Upper lobe of left lung (tissue), 6 donors: ENCODE measurements at regions not wholly inside any gene's neighbourhood (a gene's known extent, or its start where the extent isn't known, plus 50 kb on each side); places are given as distances from the start of the nearest gene placed in this dataset.
A peak's percentile ranks its signal among the peaks of the same experiment; 100 is the strongest.

Experiments
- ATAC-seq, 2 donors: fragments of 200-7000 bp; cut with Tn5 transposase; one replicate each; pipeline ENCODE4 v1.9.1; 2022; ENCODE audit warnings: mild to moderate bottlenecking in 2 of 2, moderate library complexity in 2 of 2; ENCODE audit not compliant: low FRiP score in 2 of 2
- DNase-seq, 2 donors: peaks; one replicate each; pipeline ENCODE4 v3.0.0-alpha.2; 2019 to 2020
- H3K27ac ChIP-seq, 4 donors: fragments of 200-600 bp; sonication (generic); one replicate each; pipeline ENCODE4 v1.5.1; 2016 to 2019
- H3K27me3 ChIP-seq, 4 donors: fragments of 200-600 bp; sonication (generic); one replicate each; pipeline ENCODE4 v1.5.1; 2017 to 2019
- H3K36me3 ChIP-seq, 4 donors: fragments of 200-600 bp; sonication (generic); one replicate each; pipeline ENCODE4 v1.5.1; 2016 to 2019
- H3K4me1 ChIP-seq, 4 donors: fragments of 200-600 bp; sonication (generic); one replicate each; pipeline ENCODE4 v1.5.1; 2018 to 2019
- H3K4me3 ChIP-seq, 4 donors: fragments of 200-600 bp; sonication (generic); one replicate each; pipeline ENCODE4 v1.5.1; 2017 to 2019; ENCODE audit warnings: mild to moderate bottlenecking in 2 of 4, moderate library complexity in 1 of 4
- H3K9me3 ChIP-seq, 4 donors: fragments of 200-600 bp; sonication (generic); one replicate each; pipeline ENCODE4 v1.5.1; 2018 to 2019
- CTCF ChIP-seq, 6 experiments: fragments of 450-650 bp in 4 of 6; fragments of 200-600 bp in 2 of 6; sonication (generic) in 2 of 6; IDR thresholded peaks; one replicate each; pipeline ENCODE4 v1.5.1; 2016 to 2019; ENCODE audit warnings: antibody characterized with exemption in 6 of 6
- EP300 ChIP-seq, 4 donors: sonication (generic); formaldehyde crosslinking; IDR thresholded peaks; one replicate each; pipeline ENCODE4 v1.5.1; 2017; ENCODE audit warnings: antibody characterized with exemption in 4 of 4, control low read depth in 2 of 4
- POLR2A ChIP-seq, 4 donors: fragments of 450-650 bp; IDR thresholded peaks; one replicate each; pipeline ENCODE4 v1.5.1; 2016 to 2017; ENCODE audit warnings: antibody characterized with exemption in 4 of 4, mild to moderate bottlenecking in 2 of 4
- POLR2AphosphoS5 ChIP-seq, 2 donors: sonication (generic); formaldehyde crosslinking; IDR thresholded peaks; one replicate each; pipeline ENCODE4 v1.5.1; 2017; ENCODE audit warnings: antibody characterized with exemption in 2 of 2
- WGBS, 2 donors: methylation state at CpG; one replicate each; pipeline ENCODE4 v1.1.5; 2017 to 2018; 5-methylcytosine and 5-hydroxymethylcytosine counted together
- donor health status: DM: no; HTN: no; CAD: no; lungs with moderate emphysema.
- donor health status: DM: no; HTN: yes; CAD: no; lungs with severe emphysema.

DNA sequence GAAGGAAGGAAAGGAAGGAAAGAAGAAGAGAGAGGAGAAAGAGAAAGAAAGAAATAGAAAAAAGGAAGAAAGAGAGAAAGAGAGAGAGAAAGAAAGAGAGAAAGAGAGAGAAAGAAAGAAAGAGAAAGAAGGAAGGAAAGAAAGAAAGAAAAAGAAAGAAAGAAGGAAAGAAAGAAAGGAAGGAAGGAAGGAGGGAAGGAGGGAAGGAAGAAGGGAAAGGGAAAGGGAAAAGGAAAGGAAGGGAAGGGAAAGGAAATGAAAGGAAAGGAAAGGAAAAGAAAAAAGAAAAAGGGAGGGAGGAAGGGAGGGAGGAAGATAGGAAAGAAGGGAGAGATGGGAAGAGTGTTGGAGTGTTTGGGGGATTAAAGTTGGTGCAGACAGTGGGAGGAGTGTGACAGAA lies 450.1 kb downstream of the GBE1 start:
- no peaks in the 10 kb centered on the region for H3K27me3 ChIP-seq
- H3K4me1 ChIP-seq = no peaks in the 10 kb centered on the region
- TF ChIP-seq POLR2A (IDR thresholded peaks at IDR 0.05) (no peak), CTCF (IDR thresholded peaks at IDR 0.05) (no peak), EP300 (IDR thresholded peaks at IDR 0.05) (no peak), POLR2AphosphoS5 (IDR thresholded peaks at IDR 0.05) (no peak)
- no peak overlapping the region for H3K27ac ChIP-seq
- no peaks in the 10 kb centered on the region for H3K9me3 ChIP-seq
- DNase-seq (no peak), ATAC-seq (no peak)
- H3K4me3 ChIP-seq = no peak overlapping the region
- H3K36me3 ChIP-seq = no peaks in the 10 kb centered on the region

- no peaks in the 10 kb centered on the region for H3K27me3 ChIP-seq
- TF ChIP-seq POLR2A (IDR thresholded peaks at IDR 0.05) = no peak
- TF ChIP-seq EP300 (IDR thresholded peaks at IDR 0.05) = no peak
- TF ChIP-seq POLR2AphosphoS5 (IDR thresholded peaks at IDR 0.05) = no peak
- TF ChIP-seq CTCF (IDR thresholded peaks at IDR 0.05) = no peak
- DNase-seq (no peak), ATAC-seq (no peak)
- H3K4me3 ChIP-seq = no peak overlapping the region
- no peaks in the 10 kb centered on the region for H3K4me1 ChIP-seq
- no peaks in the 10 kb centered on the region for H3K9me3 ChIP-seq
- no peak overlapping the region for H3K27ac ChIP-seq
- 88 to 92% methylated on average over 1 of the region's 1 CpG for WGBS, 2 donors
- no peaks in the 10 kb centered on the region for H3K36me3 ChIP-seq
Measured at GRCh38 chr3:81308306-81308705, 453.1 kb downstream of the GBE1 start.

GRCh38 chr3:81307221-81307620 lies 454.2 kb downstream of the GBE1 start:
- Histone ChIP-seq H3K27ac (no peak overlapping the region), H3K9me3 (no peaks in the 10 kb centered on the region), H3K27me3 (no peaks in the 10 kb centered on the region), H3K4me1 (no peaks in the 10 kb centered on the region), H3K4me3 (no peak overlapping the region), H3K36me3 (no peaks in the 10 kb centered on the region)
- ATAC-seq (no peak), DNase-seq (no peak)
- no peak for TF ChIP-seq EP300 (IDR thresholded peaks at IDR 0.05)
- TF ChIP-seq CTCF (IDR thresholded peaks at IDR 0.05) = no peak
- no peak for TF ChIP-seq POLR2AphosphoS5 (IDR thresholded peaks at IDR 0.05)
- no peak for TF ChIP-seq POLR2A (IDR thresholded peaks at IDR 0.05)
- WGBS, 2 donors = 92 to 98% methylated on average over 1 of the region's 1 CpG

- Histone ChIP-seq H3K4me3 (no peak overlapping the region), H3K9me3 (no peaks in the 10 kb centered on the region), H3K27me3 (no peaks in the 10 kb centered on the region), H3K36me3 (no peaks in the 10 kb centered on the region), H3K27ac (no peak overlapping the region), H3K4me1 (no peaks in the 10 kb centered on the region)
- TF ChIP-seq CTCF (IDR thresholded peaks at IDR 0.05) (no peak), POLR2AphosphoS5 (IDR thresholded peaks at IDR 0.05) (no peak), EP300 (IDR thresholded peaks at IDR 0.05) (no peak), POLR2A (IDR thresholded peaks at IDR 0.05) (no peak)
- ATAC-seq = no peak
- DNase-seq = no peak
- WGBS, 2 donors = 81 to 89% methylated on average over 2 of the region's 2 CpGs
Measured at GRCh38 chr3:81303321-81303720, 458.1 kb downstream of the GBE1 start.

DNA sequence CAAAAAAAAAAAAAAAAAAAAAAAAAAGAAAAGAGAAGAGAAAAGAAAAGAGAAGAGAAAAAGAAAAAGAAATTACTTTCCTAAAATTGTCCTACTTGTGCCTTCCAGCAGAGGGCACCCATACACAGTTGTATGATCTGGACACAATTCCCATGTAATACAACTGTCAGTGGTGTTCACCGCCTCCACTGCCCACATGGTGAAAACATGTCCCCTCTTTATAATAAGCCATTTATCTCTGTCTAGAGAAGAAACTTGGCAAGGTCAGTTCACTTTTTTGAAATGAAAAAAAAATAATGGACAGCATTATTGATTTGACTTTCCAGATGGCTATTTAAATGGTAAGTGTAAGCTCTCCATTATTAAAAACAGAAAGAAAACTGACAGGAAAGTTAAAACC lies 459.4 kb downstream of the GBE1 start:
- TF ChIP-seq EP300 (IDR thresholded peaks at IDR 0.05) (no peak), POLR2AphosphoS5 (IDR thresholded peaks at IDR 0.05) (no peak), CTCF (IDR thresholded peaks at IDR 0.05) (peak in 4 of 6 experiments; percentile 39 to 55 (median 44))
- ATAC-seq (peak; percentile 74 to 81), DNase-seq (peak in 1 of 2 donors; percentile 22)
- H3K36me3 ChIP-seq = no peaks in the 10 kb centered on the region
- H3K4me3 ChIP-seq = no peak overlapping the region
- no peaks in the 10 kb centered on the region for H3K9me3 ChIP-seq
- H3K27me3 ChIP-seq = no peaks in the 10 kb centered on the region
- no peaks in the 10 kb centered on the region for H3K4me1 ChIP-seq
- no peak overlapping the region for H3K27ac ChIP-seq
- 0 to 11% methylated on average over 1 of the region's 1 CpG for WGBS, 2 donors
